ENCODE measurements at regions not wholly inside any gene's neighbourhood (a gene's known extent, or its start where the extent isn't known, plus 50 kb on each side); places are given as distances from the start of the nearest gene placed in this dataset.

DNA sequence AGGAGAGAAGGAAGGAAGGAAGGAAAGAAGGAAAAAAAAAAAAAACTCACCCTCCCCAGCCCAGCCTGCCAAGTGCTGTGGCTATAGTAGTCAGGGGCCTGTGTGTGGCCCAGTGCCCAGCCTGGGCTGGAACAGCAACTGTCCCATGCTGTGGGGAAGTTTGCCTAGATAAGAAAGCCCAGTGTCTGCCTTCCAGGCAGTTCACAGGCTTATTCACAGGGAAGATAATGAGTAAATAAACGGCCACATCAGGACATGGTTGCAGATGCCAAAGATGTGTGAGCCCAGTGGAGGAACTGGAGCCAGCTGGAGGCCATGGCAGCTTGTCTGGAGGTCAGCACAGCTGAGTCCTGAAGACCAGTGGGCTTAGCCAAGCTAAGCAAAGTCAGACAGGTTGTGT lies 132.4 kb upstream of the FOXK1 start:
- no peak overlapping the region for H3K27ac Mint-ChIP-seq (ENCODE audit: unreplicated experiment)
- peaks cover 10% of the 10 kb centered on the region for H3K27me3 Mint-ChIP-seq (ENCODE audit: low read depth)
- TF ChIP-seq, protein P1, sequence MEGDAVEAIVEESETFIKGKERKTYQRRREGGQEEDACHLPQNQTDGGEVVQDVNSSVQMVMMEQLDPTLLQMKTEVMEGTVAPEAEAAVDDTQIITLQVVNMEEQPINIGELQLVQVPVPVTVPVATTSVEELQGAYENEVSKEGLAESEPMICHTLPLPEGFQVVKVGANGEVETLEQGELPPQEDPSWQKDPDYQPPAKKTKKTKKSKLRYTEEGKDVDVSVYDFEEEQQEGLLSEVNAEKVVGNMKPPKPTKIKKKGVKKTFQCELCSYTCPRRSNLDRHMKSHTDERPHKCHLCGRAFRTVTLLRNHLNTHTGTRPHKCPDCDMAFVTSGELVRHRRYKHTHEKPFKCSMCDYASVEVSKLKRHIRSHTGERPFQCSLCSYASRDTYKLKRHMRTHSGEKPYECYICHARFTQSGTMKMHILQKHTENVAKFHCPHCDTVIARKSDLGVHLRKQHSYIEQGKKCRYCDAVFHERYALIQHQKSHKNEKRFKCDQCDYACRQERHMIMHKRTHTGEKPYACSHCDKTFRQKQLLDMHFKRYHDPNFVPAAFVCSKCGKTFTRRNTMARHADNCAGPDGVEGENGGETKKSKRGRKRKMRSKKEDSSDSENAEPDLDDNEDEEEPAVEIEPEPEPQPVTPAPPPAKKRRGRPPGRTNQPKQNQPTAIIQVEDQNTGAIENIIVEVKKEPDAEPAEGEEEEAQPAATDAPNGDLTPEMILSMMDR (conservative IDR thresholded peaks at IDR 0.05): no peak
- peaks cover 14% of the 10 kb centered on the region for H3K9me3 Mint-ChIP-seq
- H3K4me3 Mint-ChIP-seq: no peak overlapping the region
- H3K36me3 Mint-ChIP-seq (ENCODE audit: low read depth): peaks cover 2% of the 10 kb centered on the region
- no peak for DNase-seq (ENCODE audit: low read depth, low spot score)
- H3K4me1 Mint-ChIP-seq: no peaks in the 10 kb centered on the region

DNA sequence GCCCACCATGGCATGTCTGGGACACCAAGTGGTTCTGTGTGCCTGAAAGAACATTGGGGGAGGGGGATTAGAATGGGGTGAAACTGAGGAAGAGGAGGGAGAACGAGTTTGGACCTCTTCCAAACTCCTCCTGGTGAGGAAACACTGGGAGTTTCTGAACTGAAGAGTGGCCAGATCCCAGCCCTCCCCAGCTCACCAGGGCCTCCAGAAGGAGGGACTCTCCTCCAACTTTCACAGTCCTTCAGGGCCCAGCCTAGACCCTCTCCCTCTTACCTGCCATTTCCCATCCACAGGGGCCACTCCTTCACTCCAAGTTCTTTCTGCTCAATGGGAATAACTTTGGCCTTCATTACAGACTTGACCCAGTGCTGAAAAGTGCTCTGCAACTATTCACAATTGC lies 132.0 kb upstream of the FOXK1 start:
- peaks cover 3% of the 10 kb centered on the region for H3K36me3 Mint-ChIP-seq (ENCODE audit: low read depth)
- peaks cover 17% of the 10 kb centered on the region for H3K9me3 Mint-ChIP-seq
- DNase-seq (ENCODE audit: low read depth, low spot score): no peak
- no peak overlapping the region for H3K27ac Mint-ChIP-seq (ENCODE audit: unreplicated experiment)
- H3K4me1 Mint-ChIP-seq: no peaks in the 10 kb centered on the region
- H3K4me3 Mint-ChIP-seq: no peak overlapping the region
- TF ChIP-seq, protein P1 (conservative IDR thresholded peaks at IDR 0.05): no peak
- H3K27me3 Mint-ChIP-seq (ENCODE audit: low read depth): peaks cover 13% of the 10 kb centered on the region

DNA sequence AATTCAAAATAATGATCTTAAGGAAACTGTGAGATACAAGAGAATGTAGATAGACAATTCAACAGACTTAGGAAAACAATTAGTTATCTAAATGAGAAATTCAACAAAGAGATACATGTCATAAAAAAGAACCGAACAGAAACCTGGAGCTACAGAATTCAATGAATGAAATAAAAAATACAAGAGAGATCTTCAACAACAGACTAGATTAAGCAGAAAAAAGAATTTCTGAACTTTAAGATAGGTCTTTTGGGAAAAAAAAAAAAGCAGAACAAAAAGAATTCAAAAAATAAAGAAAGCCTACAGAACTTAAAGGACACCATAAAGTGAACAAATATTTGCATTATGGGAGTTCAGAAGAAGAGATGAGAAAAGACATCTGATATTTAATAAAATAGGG lies 129.1 kb upstream of the FOXK1 start:
- H3K27me3 Mint-ChIP-seq (ENCODE audit: low read depth): peaks cover 19% of the 10 kb centered on the region
- H3K4me1 Mint-ChIP-seq: no peaks in the 10 kb centered on the region
- TF ChIP-seq, protein P1 (conservative IDR thresholded peaks at IDR 0.05): no peak
- peaks cover 3% of the 10 kb centered on the region for H3K36me3 Mint-ChIP-seq (ENCODE audit: low read depth)
- peaks cover 19% of the 10 kb centered on the region for H3K9me3 Mint-ChIP-seq
- H3K4me3 Mint-ChIP-seq: no peak overlapping the region
- no peak overlapping the region for H3K27ac Mint-ChIP-seq (ENCODE audit: unreplicated experiment)
- DNase-seq (ENCODE audit: low read depth, low spot score): no peak

DNA sequence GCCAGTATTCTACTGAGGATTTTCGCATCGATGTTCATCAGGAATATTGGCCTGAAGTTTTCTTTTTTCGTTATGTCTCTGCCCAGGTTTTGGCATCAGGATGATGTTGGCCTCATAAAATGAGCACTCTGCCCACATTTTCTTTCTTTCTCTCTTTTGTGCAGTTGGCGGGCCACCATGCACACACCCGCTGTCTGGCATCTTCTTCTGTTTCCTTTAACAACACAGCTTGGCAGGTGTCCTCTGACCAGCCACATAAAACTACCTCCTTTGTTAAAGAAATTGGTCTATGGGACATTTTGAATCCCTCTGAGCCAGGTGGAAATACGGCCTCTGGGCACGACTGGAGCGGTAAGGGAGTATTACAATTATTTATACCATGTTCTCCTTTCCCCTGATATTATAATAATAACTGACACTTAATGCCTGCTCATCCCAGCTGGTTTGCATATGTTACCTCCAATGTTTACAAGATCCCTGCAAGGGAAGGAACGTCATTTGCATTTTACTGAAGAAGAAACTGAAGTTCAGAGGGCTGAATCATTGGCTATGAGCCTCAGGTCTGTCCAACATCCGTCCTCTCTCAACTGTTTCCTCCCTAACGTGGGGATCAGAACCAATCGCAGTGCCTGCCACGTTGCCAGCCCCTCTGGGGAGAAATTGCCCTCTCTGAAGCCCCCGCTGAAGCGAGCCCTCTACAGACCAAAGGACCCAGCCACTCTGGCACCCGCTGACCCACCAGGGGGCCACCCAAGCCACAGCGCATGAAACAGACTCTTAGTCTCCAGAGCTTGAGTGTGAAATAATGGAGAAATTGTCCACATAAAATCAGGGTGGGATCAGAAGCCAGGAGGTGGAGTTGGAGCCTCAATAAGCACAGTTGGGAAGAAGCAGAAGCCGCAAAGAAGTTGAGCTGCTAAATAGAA lies 125.0 kb upstream of the FOXK1 start:
- Mint-ChIP-seq H3K36me3 (ENCODE audit: low read depth) (peaks cover 3% of the 10 kb centered on the region), H3K4me1 (peaks cover 3% of the 10 kb centered on the region), H3K4me3 (no peak overlapping the region), H3K27me3 (ENCODE audit: low read depth) (peaks cover 22% of the 10 kb centered on the region), H3K27ac (ENCODE audit: unreplicated experiment) (no peak overlapping the region), H3K9me3 (peaks cover 19% of the 10 kb centered on the region)
- TF ChIP-seq, protein P1 (conservative IDR thresholded peaks at IDR 0.05): no peak
- no peak for DNase-seq (ENCODE audit: low read depth, low spot score)

DNA sequence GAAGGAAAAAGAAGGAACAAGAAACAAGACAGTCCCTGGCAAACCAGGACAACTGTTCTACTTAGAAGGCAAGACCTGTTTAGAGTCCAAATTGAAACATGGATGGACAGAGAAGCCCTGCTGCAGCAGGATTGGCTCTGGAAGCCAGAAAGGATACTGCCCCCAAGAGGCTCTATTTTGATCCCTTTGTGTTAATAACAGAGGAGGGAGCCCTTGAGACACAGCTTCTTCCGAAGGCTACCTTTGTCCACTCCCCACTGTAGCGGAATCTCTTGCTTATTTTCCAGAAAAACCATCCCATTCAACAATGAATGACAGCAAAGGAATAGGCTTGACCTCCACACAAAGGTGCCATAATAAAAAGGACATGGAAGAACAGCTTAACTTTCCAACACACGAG lies 120.3 kb upstream of the FOXK1 start:
- Mint-ChIP-seq H3K27ac (ENCODE audit: unreplicated experiment) (no peak overlapping the region), H3K4me3 (no peak overlapping the region), H3K4me1 (peaks cover 3% of the 10 kb centered on the region), H3K27me3 (ENCODE audit: low read depth) (peaks cover 3% of the 10 kb centered on the region), H3K36me3 (ENCODE audit: low read depth) (no peaks in the 10 kb centered on the region), H3K9me3 (peaks cover 2% of the 10 kb centered on the region)
- no peak for DNase-seq (ENCODE audit: low read depth, low spot score)
- TF ChIP-seq, protein P1 (conservative IDR thresholded peaks at IDR 0.05): no peak
